Right ventricle myocardium superior (tissue), 1 donor: ENCODE measurements at regions not wholly inside any gene's neighbourhood (a gene's known extent, or its start where the extent isn't known, plus 50 kb on each side); places are given as distances from the start of the nearest gene placed in this dataset.
"Not testable (repeated sequence)": the region's sequence is repeated elsewhere in the genome, so short reads cannot be mapped to it uniquely, and the experiment has no call there.

Experiments used
- ATAC-seq: fragments of 200-7000 bp; cut with Tn5 transposase; one replicate; pipeline ENCODE4 v1.9.1; 2020; ENCODE audit warnings: mild to moderate bottlenecking; ENCODE audit not compliant: poor library complexity
- DNase-seq: peaks from one replicate; pipeline ENCODE4 v3.0.0-alpha.2; 2020
- intact Hi-C: fragments of 100-400 bp; cut with DNase I; formaldehyde crosslinking; loops from one replicate; pipeline ENCODE4 v1.11.2; 2022
- donor health status: DM: no; HTN: yes; CAD: no; lungs with severe emphysema.

DNA sequence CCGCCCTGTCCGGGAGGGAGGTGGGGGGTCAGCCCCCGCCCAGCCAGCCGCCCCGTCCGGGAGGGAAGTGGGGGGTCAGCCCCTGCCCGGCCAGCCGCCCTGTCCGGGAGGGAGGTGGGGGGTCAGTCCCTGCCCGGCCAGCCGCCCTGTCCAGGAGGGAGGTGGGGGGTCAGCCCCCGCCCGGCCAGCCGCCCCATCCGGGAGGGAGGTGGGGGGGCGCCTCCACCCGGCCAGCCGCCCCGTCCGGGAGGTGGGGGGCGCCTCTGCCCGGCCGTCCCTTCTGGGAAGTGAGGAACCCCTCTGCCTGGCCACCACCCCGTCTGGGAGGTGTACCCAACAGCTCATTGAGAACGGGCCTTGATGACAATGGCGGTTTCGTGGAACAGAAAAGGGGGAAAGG, 823.4 kb upstream of the GBE1 start:
- DNase-seq, ATAC-seq, intact Hi-C loops: not testable (repeated sequence)

DNA sequence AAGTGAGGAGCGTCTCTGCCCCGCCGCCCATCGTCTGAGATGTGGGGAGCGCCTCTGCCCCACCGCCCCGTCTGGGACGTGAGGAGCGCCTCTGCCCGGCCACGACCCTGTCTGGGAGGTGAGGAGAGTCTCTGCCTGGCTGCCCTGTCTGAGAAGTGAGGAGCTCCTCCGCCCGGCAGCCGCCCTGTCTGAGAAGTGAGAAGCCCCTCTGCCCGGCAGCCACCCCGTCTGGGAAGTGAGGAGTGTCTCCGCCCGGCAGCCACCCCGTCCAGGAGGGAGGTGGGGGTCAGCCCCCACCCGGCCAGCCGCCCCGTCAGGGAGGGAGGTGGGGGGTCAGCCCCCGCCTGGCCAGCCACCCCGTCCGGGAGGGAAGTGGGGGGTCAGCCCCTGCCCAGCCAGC, 823.0 kb upstream of the GBE1 start:
- DNase-seq, ATAC-seq, intact Hi-C loops: not testable (repeated sequence)

DNA sequence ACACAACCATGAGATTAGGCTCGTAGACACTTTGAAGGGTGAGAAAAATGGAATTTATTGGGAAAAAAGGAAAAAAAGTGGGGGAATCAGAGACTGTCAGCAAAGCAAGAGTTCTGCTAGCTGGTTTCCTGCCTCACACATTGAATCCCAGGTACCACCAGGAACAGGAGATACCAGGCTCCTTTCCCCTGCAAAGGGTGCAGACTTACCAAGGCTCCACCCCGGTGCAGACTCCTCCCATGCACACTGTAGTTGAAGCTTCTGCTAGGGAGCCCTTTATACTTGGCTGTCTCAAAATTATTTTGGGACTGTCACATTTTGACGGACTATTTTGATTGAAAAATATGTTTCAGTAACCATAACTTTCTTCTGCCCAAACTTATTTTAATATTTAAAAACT, 819.9 kb upstream of the GBE1 start:
- ATAC-seq, result no peak
- intact Hi-C loops, result no loop called here

DNA sequence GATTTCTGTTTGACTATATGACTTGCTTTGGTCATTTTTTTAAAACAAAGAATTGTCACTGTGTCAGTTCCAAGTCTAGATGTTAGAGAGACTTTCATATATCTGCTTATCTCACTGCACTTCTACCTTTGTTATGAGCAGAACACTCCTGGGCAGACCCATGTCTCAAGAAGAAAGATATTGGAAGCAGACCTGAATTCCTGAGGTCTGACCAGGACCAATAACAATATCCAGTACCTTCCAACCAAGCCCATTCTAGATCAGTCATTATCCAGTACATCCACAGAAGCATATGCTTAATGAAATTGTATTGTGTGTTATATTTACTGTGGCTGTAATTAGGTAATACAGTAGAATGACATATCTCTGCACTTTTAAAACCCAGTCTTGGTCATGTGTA, 811.3 kb upstream of the GBE1 start:
- DNase-seq, result no peak
- ATAC-seq, result no peak
- intact Hi-C loops, result no loop called here

More for the DNA sequence above, 819.9 kb upstream of the GBE1 start:
- DNase-seq, result no peak

DNA sequence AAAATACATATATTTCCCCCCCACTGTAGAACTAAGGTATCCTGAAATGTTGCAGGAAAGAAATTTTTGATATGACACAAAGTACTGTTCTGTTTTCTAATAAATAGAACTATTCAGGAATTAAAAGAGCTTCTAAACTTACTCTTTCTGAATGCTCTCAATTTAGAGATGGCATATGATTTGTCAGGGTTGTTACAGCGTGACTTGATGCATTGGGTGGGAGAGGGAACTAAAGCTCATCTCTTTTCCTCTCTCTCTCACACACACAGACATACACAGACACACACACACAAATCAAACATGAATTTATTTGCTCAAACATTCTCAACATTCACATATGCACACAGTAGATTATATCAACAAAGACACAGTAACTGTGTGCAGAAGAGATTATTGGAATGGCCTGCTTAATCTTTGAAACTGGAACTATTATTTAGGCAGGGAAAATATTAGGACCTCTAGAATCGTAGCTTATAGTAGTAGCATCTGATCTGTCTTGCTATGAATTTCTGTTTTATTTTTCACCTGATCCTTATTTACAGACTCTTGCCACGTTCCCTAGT, 807.4 kb upstream of the GBE1 start:
- no peak for ATAC-seq
- intact Hi-C loops, result no loop called here
- DNase-seq, result no peak

DNA sequence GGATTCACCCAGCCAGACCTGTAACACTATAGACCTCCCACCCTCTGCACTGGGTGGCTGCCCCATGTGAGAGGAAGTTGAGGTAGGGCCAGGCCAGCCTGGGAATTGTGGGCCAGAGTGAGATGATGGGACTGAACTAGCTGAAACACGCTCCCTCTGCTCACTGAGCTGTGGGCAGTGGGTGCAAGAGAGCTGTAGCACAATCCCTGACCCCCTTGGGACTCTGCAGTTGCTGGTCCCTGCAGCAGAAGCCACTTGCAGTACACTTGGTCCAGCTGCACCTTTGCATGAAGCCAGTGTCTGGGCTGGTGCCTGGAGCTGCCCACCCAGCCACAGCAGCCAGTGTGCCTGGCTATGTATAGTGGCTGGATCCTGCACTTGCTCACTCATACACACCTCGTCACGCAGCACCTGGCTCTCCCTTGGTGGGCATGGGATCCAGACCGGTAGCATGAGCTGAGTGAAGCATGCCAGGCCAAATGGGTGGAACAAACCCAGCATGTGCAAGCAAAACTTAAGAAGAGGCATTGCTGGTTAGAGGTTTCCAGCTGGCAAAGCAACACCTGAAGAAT, 805.7 kb upstream of the GBE1 start:
- intact Hi-C loops, result no loop called here
- DNase-seq (no peak), ATAC-seq (no peak)

DNA sequence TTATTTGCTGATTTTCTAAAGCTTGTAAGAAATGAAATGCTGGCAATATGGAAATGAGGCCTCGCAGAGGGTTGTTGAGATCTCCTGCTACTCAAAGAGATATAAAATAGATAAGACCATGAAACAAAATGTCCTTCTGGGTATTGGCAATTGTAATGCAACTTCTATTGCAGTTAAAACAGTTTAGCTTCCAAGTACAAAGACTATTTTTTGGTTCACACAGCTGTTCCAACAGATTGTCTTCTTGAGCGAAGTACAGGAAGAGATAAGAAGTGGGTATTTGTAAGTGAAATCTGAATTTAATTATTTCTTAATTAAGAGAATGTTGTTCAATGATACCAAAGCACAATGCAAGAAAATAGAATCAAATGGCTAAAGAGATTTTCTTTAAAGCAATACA, 801.5 kb upstream of the GBE1 start:
- DNase-seq, result no peak
- no peak for ATAC-seq
- intact Hi-C loops, result no loop called here

DNA sequence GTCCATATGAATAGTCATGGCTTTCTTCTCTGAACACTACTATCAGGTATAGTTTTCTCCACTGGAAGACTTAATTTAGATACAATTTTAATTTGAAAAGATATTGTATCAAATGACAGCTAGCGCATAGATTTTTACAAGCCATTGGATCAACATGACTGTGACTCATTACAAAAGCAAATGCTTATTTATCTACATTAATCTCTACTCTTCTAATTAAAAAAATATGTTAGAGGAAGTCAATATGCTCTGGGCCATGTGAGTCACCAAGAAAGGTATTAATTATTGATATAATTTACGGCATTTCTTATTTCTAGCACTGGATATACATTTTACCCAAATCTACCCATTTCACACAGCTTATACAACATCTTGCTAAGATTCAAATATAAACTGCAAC, 800.3 kb upstream of the GBE1 start:
- DNase-seq (no peak), ATAC-seq (no peak)
- intact Hi-C loops, result no loop called here

DNA sequence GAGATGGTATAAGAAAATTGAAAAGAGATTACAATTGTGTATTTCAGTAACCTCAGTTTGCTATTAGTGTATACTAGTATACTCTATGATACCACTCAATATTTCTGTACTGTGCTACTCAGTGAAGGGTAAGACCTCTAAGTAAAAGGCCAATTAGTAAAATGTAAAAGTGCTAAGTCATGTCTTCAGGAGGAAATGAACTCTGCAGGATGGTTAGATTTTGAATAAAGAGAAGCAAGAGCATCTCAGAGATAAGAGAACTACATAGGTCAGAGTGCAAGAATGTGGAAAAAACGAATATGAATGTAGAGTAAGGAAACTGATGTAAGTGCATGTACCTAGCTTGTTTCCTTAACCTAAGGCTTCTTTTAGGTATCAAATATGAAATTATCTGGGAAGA, 796.6 kb upstream of the GBE1 start:
- ATAC-seq (no peak), DNase-seq (no peak)
- intact Hi-C loops, result no loop called here

DNA sequence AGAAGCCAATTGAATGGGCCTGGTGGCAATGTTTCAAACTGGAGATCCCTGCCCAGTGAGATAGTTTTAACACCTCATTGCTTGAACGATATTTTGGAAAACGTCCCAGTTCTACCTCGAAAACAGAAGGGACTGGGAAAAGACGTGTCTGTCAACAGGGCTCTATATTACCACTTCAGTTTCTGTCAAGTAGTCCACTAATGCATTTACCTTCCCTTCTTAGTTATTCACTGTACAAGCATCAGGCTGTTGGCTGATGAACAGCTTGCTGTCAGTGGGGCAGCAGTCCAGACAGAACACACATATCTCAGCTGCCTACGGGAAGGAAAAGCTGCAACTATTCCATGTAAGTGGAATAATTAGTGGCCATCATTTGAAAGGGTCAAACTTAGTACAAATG, 794.7 kb upstream of the GBE1 start:
- DNase-seq (no peak), ATAC-seq (no peak)
- intact Hi-C loops, result no loop called here

DNA sequence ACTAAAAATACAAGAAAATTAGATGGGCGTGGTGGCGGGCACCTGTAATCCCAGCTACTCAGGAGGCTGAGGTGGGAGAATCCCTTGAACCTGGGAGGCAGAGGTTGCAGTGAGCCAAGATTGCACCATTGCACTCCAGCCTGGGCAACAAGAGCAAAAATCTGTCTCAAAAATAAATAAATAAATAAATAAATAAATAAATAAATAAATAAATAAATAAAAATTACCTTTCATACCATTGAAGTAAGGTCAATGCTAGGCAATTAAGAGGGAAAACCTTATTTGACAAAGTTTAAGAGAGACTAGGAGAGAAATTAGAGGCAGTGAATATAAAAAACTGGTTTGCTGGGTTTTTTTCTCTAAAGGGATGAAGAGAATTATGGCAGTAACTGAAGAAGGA, 781.1 kb upstream of the GBE1 start:
- intact Hi-C loops, DNase-seq, ATAC-seq: not testable (repeated sequence)

DNA sequence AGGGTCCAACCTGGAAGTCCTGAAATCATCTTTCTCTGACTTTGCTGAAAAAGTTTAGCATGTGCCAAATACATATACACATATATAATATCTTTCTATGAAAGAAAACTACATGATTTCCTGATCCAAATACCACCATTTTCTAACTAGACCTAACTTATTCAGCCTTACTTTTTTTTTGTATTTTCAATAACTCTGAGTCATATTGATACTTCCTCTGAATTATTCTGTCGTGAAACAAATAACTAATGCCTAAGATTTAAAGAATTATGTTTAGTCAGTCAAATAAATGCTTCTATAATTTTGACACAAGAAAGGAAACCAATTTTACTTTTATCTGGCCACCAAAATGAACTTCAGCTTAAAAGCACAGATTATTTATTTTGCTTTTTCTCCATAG, 760.2 kb upstream of the GBE1 start:
- DNase-seq, result no peak
- intact Hi-C loops, result no loop called here
- ATAC-seq, result no peak

DNA sequence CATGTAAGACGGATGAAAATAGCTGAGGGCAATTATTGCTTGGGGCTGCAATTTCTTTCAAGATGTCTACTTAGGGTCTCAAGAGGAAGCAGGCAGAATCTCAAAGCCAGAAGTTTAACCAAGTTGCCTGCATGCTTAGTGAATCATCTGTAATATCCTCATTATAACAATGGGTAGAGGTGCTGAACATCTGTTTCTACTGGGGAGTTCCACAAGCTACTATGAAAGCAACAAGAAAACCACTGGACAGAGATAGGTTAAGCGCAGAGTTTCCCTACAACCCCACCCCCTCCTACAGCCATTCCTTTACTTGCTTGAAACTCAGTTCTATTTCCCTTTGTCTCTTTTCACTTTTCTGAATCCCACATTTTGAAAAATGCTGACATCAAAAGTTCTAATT, 759.4 kb upstream of the GBE1 start:
- intact Hi-C loops, result no loop called here
- ATAC-seq (no peak), DNase-seq (no peak)

DNA sequence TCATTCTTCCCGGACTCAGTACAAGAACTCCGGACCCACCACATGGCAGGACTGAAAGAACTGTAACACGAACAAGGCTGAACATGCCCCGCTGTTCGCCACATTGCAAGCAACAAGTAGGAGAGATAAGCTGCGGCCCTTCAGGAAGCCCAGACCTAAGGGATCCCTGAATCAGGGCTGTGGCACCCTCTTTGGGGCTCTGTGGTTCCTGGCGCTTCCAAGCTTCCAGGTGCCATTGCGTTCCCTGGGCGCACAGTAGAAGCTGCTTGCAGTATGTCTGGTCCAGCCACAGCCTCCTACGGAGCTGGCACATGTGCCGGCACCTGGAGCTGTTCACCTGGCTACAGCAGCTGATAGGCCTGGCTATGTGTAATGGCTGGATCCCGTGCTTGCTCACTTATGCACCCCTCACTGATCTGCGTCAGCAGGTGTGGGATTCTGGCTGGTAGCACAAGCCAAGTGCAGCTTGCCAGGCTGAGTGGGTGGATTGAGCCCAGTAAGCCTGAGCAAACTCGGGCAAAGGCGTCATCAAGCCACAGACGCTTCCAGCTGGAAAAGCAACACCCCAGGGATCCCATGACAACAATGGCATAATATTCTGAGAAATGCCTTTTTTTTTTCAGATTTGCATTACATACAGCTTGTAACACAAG, 748.6 kb upstream of the GBE1 start:
- ATAC-seq, result no peak
- intact Hi-C loops, result no loop called here
- no peak for DNase-seq

DNA sequence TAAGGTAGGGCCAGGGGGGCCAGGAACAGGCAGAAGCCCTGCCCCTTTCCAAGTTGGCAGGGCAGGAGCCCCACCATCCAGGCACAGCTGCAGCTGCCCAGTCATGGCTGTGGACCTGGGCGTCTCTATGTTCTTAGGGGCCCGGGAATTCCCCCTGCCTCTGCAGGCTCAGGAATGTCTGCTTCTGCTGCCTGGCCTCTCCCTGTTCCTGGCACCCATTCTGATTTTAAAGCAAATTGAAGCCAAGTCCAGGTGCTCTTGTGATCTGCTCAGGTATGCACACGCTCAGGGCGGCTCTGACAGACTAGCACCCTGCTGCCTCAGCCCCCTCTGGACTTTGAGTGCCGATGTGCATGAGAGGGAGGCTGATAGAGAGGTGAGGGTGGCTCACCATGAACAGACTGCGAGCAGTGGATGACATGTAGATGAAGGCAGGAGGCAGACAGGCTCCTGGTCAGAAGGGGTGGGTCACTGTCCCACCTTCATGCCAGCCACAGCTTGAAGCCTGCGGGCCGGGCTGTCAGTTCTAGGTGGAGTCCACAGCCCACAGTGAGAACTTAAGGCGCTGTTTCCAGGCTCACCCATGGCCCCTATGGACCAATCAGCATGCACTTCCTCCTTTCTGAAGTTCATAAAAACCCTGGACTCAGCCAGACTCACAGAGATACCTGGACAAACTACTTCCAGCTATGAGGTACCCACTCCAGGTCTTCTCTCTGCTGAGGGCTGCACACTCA, 747.8 kb upstream of the GBE1 start:
- intact Hi-C loops, result no loop called here
- ATAC-seq (no peak), DNase-seq (no peak)

DNA sequence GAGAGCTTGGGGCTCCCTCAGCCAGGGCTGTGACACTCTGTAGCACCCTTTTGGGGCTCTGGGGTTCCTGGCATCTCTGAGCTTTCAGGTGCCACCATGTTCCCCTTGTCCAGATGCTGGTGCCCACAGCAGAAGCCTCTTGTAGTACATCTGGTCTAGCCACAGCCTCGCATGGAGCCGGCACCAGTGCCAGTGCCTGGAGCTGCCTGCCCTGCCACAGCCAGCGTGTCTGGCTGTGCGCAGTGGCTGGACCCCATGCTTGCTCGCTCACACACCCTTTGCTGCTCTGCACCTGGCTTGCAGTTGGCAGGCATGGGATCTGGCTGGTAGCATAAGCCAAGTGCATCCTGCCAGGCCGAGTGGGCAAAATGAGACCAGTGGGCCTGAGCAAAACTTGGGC, 744.8 kb upstream of the GBE1 start:
- intact Hi-C loops, result no loop called here
- no peak for ATAC-seq
- no peak for DNase-seq

DNA sequence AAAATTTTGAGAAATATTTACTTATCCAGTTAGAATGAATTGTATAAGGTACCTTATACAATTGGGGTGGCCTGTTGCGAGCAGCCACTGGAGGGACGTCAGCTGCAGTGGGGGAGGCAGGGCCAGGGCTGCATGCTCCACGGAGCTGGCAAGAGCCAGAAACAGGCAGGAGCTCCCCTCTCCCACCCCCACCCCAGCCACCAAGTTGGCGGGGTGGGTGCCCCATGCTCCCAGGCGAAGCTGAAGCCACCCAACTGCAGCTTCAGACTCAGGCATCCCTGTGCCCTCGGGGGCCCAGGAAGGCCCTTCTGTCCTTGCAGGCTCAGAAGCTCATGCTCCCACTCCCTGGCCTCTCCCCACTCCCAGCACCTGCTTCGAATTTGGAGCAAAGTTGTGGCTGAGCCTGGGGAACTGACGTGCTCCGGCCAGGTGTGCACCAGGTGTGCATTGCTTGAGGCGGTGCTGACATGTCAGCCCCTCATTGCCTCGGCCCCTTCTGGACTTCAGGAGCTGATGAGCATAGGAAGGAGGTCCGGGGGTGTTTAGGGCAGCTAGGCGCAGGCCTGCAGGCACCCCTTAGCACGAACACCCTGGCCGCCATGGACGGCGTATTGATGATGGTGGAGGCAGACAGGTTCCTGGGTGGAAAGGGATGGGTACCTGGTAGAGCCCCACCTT, 743.8 kb upstream of the GBE1 start:
- intact Hi-C loops, result no loop called here
- peak; percentile 25 for DNase-seq
- no peak for ATAC-seq

DNA sequence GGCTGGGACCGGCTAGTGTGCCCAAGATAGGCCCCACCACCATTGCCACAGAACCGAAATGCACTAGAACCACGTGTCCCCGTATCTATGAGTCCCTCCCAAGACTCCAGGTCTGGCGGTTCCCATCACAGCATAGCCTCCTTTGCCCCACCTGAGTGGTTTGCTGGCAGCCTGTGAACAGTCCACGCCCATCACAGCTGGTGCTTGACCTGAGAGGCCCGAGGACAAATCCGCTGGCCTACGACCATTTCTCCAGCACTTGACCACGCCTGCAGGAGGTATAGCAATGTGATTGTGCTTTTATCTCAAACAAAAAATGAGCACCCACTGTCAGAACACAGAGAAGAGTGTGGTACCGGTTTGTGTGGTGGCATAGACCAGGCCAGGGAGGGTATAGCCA, 736.7 kb upstream of the GBE1 start:
- intact Hi-C loops, result no loop called here
- ATAC-seq, result no peak
- DNase-seq, result peak; percentile 34

DNA sequence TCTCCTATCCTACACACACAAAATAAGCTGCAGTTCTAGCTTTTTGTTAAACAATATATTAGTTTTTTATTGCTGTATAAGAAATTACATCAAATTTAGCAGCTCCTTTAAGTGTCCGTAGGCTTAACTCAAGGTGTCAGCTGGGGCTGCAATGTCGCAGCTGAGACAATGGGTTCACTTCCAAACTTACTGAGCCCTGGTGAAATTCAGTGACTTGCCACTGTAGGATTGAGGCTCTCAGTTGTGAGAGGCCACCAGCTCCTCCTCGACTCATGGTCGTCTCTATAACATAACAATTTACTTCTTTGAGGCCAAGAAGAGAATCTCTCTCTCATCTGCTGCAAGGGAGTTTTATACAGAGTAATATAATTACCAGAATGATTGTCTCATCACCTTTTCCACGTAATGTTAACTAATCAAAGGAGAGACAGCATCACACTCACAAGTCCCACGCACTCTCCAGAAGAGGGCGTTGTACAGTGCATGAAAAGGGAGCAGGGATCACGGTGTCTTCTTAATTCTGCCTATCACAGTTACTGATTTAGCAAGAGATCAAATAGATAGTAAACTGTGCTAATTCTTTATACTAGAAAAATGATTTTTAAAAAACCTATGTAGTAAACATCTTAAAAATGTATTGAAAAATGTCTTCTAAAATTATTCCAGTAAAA, 735.6 kb upstream of the GBE1 start:
- intact Hi-C loops, result no loop called here
- ATAC-seq (no peak), DNase-seq (no peak)
